MM.1S (cell line): ENCODE measurements at regions not wholly inside any gene's neighbourhood (a gene's known extent, or its start where the extent isn't known, plus 50 kb on each side); places are given as distances from the start of the nearest gene placed in this dataset.

Experiments
- DNase-seq: peaks from one replicate; pipeline ENCODE4 v3.0.0-alpha.2; 2015
- H2AFZ ChIP-seq: fragments of 300-600 bp; sonication (generic); 2 replicates; pipeline ENCODE4 v1.6.0; 2016; ENCODE audit warnings: antibody characterized with exemption, low read length
- H3F3A ChIP-seq: fragments of 300-600 bp; sonication (generic); 2 replicates; pipeline ENCODE4 v1.6.1; 2016; ENCODE audit warnings: mild to moderate bottlenecking, antibody characterized with exemption, low read length, moderate library complexity, mixed read lengths; ENCODE audit not compliant: insufficient read depth
- H3K27ac ChIP-seq: fragments of 300-600 bp; sonication (generic); 2 replicates; pipeline ENCODE4 v1.5.1; 2016; ENCODE audit warnings: mild to moderate bottlenecking, low read length
- H3K27me3 ChIP-seq: fragments of 300-600 bp; sonication (generic); replicated peaks from 2 replicates; pipeline ENCODE4 v1.6.0; 2016; ENCODE audit warnings: low read length; ENCODE audit not compliant: insufficient read depth
- H3K36me3 ChIP-seq: fragments of 300-600 bp; sonication (generic); replicated peaks from 2 replicates; pipeline ENCODE4 v1.6.1; 2016; ENCODE audit warnings: mild to moderate bottlenecking, low read length, mixed read lengths; ENCODE audit not compliant: insufficient read depth
- H3K4me1 ChIP-seq: fragments of 300-600 bp; sonication (generic); 2 replicates; pipeline ENCODE4 v1.6.1; 2016; ENCODE audit warnings: low read length, mixed read lengths
- H3K4me2 ChIP-seq: fragments of 300-600 bp; sonication (generic); 2 replicates; pipeline ENCODE4 v1.6.0; 2016; ENCODE audit warnings: low read depth, low read length
- H3K4me3 ChIP-seq: fragments of 300-600 bp; sonication (generic); 2 replicates; pipeline ENCODE4 v1.5.1; 2016; ENCODE audit warnings: low read length, mixed read lengths
- H3K79me2 ChIP-seq: fragments of 300-600 bp; sonication (generic); 2 replicates; pipeline ENCODE4 v1.6.1; 2016; ENCODE audit warnings: mixed run types, low read length, mixed read lengths
- H3K9ac ChIP-seq: fragments of 300-600 bp; sonication (generic); 2 replicates; pipeline ENCODE4 v1.6.1; 2016; ENCODE audit warnings: low read length, mixed read lengths
- H3K9me2 ChIP-seq: fragments of 300-600 bp; sonication (generic); replicated peaks from 2 replicates; pipeline ENCODE4 v1.6.1; 2016; ENCODE audit warnings: mild to moderate bottlenecking, low read length, mixed read lengths; ENCODE audit not compliant: insufficient read depth
- H3K9me3 ChIP-seq: fragments of 300-600 bp; sonication (generic); replicated peaks from 2 replicates; pipeline ENCODE4 v1.6.1; 2016; ENCODE audit warnings: mild to moderate bottlenecking, low read length, mixed read lengths; ENCODE audit not compliant: insufficient read depth
- H4K20me1 ChIP-seq: fragments of 300-600 bp; sonication (generic); 2 replicates; pipeline ENCODE4 v1.6.1; 2016; ENCODE audit warnings: mild to moderate bottlenecking, low read length, moderate library complexity, mixed read lengths; ENCODE audit not compliant: insufficient read depth
- EZH2 ChIP-seq: fragments of 300-600 bp; sonication (generic); optimal IDR thresholded peaks from 2 replicates; pipeline ENCODE3; 2017; ENCODE audit warnings: low read depth, mild to moderate bottlenecking, antibody characterized with exemption, low read length, mixed read lengths
- EZH2phosphoT487 ChIP-seq: fragments of 300-600 bp; sonication (generic); IDR thresholded peaks from 2 replicates; pipeline ENCODE4 v1.6.1; 2018; ENCODE audit warnings: antibody characterized with exemption, low read length
- TF ChIP-seq, protein P1 (sequence below): fragments of 300-600 bp; sonication (generic); IDR thresholded peaks from 2 replicates; pipeline ENCODE4 v1.5.1; 2016; ENCODE audit warnings: antibody characterized with exemption, low read length, mixed read lengths

DNA sequence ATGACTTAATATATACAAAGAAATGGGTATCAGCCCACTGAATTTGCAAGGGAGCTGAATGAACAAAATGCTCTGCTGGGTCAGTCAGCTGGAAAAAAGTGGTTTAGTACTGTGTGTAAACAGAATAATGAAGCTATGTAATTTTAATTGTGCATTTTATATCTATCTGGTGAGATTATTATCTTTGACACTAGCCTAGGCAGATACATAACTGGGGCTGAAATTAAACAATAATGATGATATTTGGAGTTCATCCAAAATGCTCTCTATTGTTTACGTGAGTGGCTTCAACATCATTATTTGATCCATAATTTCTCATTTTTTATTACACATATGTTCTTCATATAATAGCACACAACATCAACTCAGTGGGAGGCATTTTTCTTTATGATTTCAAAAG, 208.5 kb upstream of the SNX7 start:
- Histone ChIP-seq H3K4me2 (no peak overlapping the region), H3K27ac (no peak overlapping the region), H3K27me3 (no peaks in the 10 kb centered on the region), H2AFZ (no peak overlapping the region), H3K4me3 (no peak overlapping the region), H3K79me2 (no peaks in the 10 kb centered on the region), H3K9me2 (no peaks in the 10 kb centered on the region), H3K9ac (no peak overlapping the region), H3K36me3 (no peaks in the 10 kb centered on the region), H3K4me1 (no peaks in the 10 kb centered on the region), H3K9me3 (no peaks in the 10 kb centered on the region), H4K20me1 (no peaks in the 10 kb centered on the region), H3F3A (no peaks in the 10 kb centered on the region)
- TF ChIP-seq EZH2phosphoT487 (no peak), EZH2 (no peak)
- TF ChIP-seq, protein P1, sequence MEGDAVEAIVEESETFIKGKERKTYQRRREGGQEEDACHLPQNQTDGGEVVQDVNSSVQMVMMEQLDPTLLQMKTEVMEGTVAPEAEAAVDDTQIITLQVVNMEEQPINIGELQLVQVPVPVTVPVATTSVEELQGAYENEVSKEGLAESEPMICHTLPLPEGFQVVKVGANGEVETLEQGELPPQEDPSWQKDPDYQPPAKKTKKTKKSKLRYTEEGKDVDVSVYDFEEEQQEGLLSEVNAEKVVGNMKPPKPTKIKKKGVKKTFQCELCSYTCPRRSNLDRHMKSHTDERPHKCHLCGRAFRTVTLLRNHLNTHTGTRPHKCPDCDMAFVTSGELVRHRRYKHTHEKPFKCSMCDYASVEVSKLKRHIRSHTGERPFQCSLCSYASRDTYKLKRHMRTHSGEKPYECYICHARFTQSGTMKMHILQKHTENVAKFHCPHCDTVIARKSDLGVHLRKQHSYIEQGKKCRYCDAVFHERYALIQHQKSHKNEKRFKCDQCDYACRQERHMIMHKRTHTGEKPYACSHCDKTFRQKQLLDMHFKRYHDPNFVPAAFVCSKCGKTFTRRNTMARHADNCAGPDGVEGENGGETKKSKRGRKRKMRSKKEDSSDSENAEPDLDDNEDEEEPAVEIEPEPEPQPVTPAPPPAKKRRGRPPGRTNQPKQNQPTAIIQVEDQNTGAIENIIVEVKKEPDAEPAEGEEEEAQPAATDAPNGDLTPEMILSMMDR: no peak
- no peak for DNase-seq

DNA sequence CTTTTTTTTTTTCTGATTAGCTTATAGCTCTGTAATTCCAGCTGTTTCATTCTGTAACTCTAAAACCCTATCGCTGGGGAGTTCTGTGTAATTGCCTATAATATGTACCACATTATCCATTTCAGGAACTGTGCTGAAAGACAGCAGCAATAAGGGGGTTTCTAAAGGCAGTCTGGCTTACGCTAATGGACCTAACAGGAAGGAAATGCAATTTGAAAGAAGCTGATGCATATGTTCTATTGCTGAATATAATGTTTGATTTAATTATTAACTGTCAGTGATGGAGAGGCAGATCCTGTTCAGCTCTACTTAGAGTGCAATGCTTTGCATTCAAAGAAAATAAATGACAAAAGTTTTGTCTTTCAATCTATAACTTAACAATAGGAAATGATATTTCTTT, 209.4 kb upstream of the SNX7 start:
- Histone ChIP-seq H3K4me3 (no peak overlapping the region), H3K4me1 (no peaks in the 10 kb centered on the region), H3K79me2 (no peaks in the 10 kb centered on the region), H3K9ac (no peak overlapping the region), H4K20me1 (no peaks in the 10 kb centered on the region), H3K9me2 (no peaks in the 10 kb centered on the region), H3K9me3 (no peaks in the 10 kb centered on the region), H3K36me3 (no peaks in the 10 kb centered on the region), H3K27me3 (no peaks in the 10 kb centered on the region), H3F3A (no peaks in the 10 kb centered on the region), H3K27ac (no peak overlapping the region), H2AFZ (no peak overlapping the region), H3K4me2 (no peak overlapping the region)
- no peak for TF ChIP-seq EZH2
- TF ChIP-seq, protein P1: no peak
- no peak for TF ChIP-seq EZH2phosphoT487
- DNase-seq: no peak

DNA sequence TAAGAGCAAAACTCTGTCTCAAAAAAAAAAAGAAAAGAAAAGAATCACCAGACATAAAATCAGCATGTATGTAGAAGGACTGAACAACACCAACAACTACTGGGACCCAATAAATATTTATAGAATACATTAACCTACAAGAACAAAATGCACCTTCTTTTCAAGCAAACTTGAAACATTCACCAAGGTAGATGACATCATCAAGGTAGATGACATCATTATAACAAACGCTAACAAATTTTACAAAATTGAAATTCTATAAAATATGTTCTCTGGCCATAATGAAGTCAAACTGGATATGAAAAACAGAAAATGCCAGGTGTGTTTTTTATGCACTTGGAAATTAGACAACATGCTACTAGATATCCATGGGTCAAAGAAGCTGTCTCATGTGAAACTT, 220.2 kb upstream of the SNX7 start:
- Histone ChIP-seq H3K27ac (no peak overlapping the region), H3K36me3 (no peaks in the 10 kb centered on the region), H3F3A (no peaks in the 10 kb centered on the region), H4K20me1 (no peaks in the 10 kb centered on the region), H3K27me3 (no peaks in the 10 kb centered on the region), H3K9me2 (no peaks in the 10 kb centered on the region), H2AFZ (no peak overlapping the region), H3K9ac (no peak overlapping the region), H3K4me2 (no peak overlapping the region), H3K79me2 (no peaks in the 10 kb centered on the region), H3K4me3 (no peak overlapping the region), H3K9me3 (no peaks in the 10 kb centered on the region), H3K4me1 (no peaks in the 10 kb centered on the region)
- TF ChIP-seq EZH2 (no peak), EZH2phosphoT487 (no peak)
- TF ChIP-seq, protein P1: no peak
- no peak for DNase-seq
